ENCODE measurements at regions not wholly inside any gene's neighbourhood (a gene's known extent, or its start where the extent isn't known, plus 50 kb on each side); places are given as distances from the start of the nearest gene placed in this dataset.

GRCh38 chr6:151721146-151721545, 86.3 kb upstream of the ESR1 start:
- TF ChIP-seq POLR2A (IDR thresholded peaks at IDR 0.05; ENCODE audit: low read depth, low read length) (no peak), POLR2AphosphoS5 (IDR thresholded peaks at IDR 0.05; ENCODE audit: low read depth, low read length) (no peak), TAF1 (IDR thresholded peaks at IDR 0.05; ENCODE audit: low read depth, low read length) (no peak), SPI1 (IDR thresholded peaks at IDR 0.05; ENCODE audit: low read depth, low read length) (no peak), PAX5 (IDR thresholded peaks at IDR 0.05; ENCODE audit: insufficient read depth, low read length, severe bottlenecking) (no peak)

Measured in GM12891 (cell line).